ENCODE measurements at regions not wholly inside any gene's neighbourhood (a gene's known extent, or its start where the extent isn't known, plus 50 kb on each side); places are given as distances from the start of the nearest gene placed in this dataset.
"Not testable (repeated sequence)": the region's sequence is repeated elsewhere in the genome, so short reads cannot be mapped to it uniquely, and the experiment has no call there.

DNA sequence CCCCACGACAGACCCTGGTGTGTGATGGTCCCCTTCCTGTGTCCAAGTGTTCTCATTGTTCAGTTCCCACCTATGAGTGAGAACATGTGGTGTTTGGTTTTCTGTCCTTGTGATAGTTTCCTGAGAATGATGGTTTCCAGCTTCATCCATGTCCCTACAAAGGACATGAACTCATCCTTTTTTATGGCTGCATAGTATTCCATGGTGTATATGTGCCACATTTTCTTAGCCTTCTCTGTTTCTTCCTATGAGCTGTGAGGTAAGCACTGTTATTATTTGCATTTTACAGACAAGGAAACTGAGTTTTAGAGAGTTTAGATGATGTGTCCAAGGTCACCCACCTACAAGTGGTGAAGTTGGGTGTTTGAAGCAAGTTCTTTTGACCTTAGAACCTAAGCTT is 51.1 kb upstream of the BNC1 start:
- ATAC-seq, CTCF ChIA-PET: not testable (repeated sequence)

DNA sequence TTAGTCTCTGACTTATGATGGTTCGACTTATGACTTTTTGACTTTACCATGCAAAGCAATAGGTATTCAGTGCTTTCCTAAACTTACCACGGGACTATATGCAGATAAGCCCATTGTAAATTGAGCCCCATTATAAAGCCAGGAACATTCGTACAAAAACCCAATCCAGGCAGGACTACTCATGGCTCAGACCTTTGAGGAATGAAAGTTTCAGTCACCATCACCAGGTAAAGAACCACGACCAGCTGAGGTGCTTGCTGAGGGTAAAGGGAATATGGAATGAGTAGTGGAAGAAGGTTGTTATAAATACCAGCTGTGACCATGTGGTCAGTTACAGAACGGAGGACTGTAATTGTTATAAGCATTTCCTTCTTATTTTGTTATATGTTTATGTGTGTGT is 54.9 kb upstream of the BNC1 start:
- no peak overlapping the region for H3K4me3 ChIP-seq (ENCODE audit: low read length)
- POLR2A ChIA-PET = no interaction called here
- ATAC-seq (no peak), DNase-seq (no peak)
- Mint-ChIP-seq H3K4me1 (no peaks in the 10 kb centered on the region), H3K9me3 (peaks cover 0 to 15% (median 5%) of the 10 kb centered on the region in 11 donors), H3K27me3 (peaks cover 0 to 23% (median 19%) of the 10 kb centered on the region in 5 donors), H3K27ac (no peak overlapping the region), H3K36me3 (no peaks in the 10 kb centered on the region), H3K4me3 (no peak overlapping the region)
- no peaks in the 10 kb centered on the region for H3K4me1 ChIP-seq (ENCODE audit: control insufficient read depth in 2 of 2, insufficient read depth in 2 of 2, low read length in 2 of 2)
- intact Hi-C loops (cut with micrococcal nuclease) = no loop called here
- no peak overlapping the region for H3K27ac ChIP-seq (ENCODE audit: low read depth, low read length)
- no peaks in the 10 kb centered on the region for H3K27me3 ChIP-seq (ENCODE audit: control insufficient read depth in 2 of 2, insufficient read depth in 2 of 2, low read length in 2 of 2)
- CTCF ChIA-PET = no interaction called here
- H3K9me3 ChIP-seq (ENCODE audit: control insufficient read depth in 2 of 3, low read length in 3 of 3) = no peaks in the 10 kb centered on the region
- H3K36me3 ChIP-seq (ENCODE audit: control insufficient read depth in 2 of 3, insufficient read depth in 3 of 3, low read length in 3 of 3) = no peaks in the 10 kb centered on the region

More for the DNA sequence above, 51.1 kb upstream of the BNC1 start:
- H3K27me3 ChIP-seq (ENCODE audit: control insufficient read depth in 2 of 2, insufficient read depth in 2 of 2, low read length in 2 of 2); H3K27ac Mint-ChIP-seq; H3K4me3 Mint-ChIP-seq; H3K36me3 Mint-ChIP-seq; POLR2A ChIA-PET; H3K4me3 ChIP-seq (ENCODE audit: low read length); DNase-seq; H3K36me3 ChIP-seq (ENCODE audit: control insufficient read depth in 2 of 3, insufficient read depth in 3 of 3, low read length in 3 of 3); H3K4me1 ChIP-seq (ENCODE audit: control insufficient read depth in 2 of 2, insufficient read depth in 2 of 2, low read length in 2 of 2); H3K27ac ChIP-seq (ENCODE audit: low read depth, low read length); H3K9me3 ChIP-seq (ENCODE audit: control insufficient read depth in 2 of 3, low read length in 3 of 3); intact Hi-C loops (cut with micrococcal nuclease); H3K4me1 Mint-ChIP-seq: not testable (repeated sequence)
- peaks cover 0 to 15% (median 6%) of the 10 kb centered on the region in 11 donors for H3K9me3 Mint-ChIP-seq
- H3K27me3 Mint-ChIP-seq = peaks cover 3 to 27% (median 22%) of the 10 kb centered on the region in 5 donors

DNA sequence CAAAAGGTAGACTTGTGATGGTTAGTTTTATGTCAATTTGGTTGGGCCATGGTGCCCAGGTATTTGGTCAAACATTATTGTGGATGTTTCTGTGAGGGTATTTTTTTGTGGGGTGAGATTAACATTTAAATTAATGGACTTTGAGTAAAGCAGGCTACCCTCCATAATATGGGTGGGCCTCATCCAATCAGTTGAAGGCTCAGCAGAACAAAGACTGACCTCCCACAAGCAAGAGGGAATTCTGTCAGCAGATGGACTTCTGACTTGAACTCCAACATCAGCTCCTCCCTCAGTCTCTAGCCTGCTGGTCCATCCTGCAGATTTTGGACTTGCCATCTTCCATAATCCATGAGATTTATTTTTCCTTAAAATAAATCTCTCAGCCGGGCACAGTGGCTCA is 55.6 kb upstream of the BNC1 start:
- H3K4me3 Mint-ChIP-seq = no peak overlapping the region
- DNase-seq (no peak), ATAC-seq (no peak)
- no peak overlapping the region for H3K27ac Mint-ChIP-seq
- ChIA-PET POLR2A (no interaction called here), CTCF (no interaction called here)
- H3K36me3 Mint-ChIP-seq = no peaks in the 10 kb centered on the region
- intact Hi-C loops (cut with micrococcal nuclease) = no loop called here
- H3K9me3 Mint-ChIP-seq = peaks cover 0 to 15% (median 5%) of the 10 kb centered on the region in 11 donors
- Histone ChIP-seq H3K27me3 (ENCODE audit: control insufficient read depth in 2 of 2, insufficient read depth in 2 of 2, low read length in 2 of 2) (no peaks in the 10 kb centered on the region), H3K36me3 (ENCODE audit: control insufficient read depth in 2 of 3, insufficient read depth in 3 of 3, low read length in 3 of 3) (no peaks in the 10 kb centered on the region), H3K9me3 (ENCODE audit: control insufficient read depth in 2 of 3, low read length in 3 of 3) (no peaks in the 10 kb centered on the region), H3K4me3 (ENCODE audit: low read length) (no peak overlapping the region), H3K27ac (ENCODE audit: low read depth, low read length) (no peak overlapping the region), H3K4me1 (ENCODE audit: control insufficient read depth in 2 of 2, insufficient read depth in 2 of 2, low read length in 2 of 2) (no peaks in the 10 kb centered on the region)
- no peaks in the 10 kb centered on the region for H3K4me1 Mint-ChIP-seq
- H3K27me3 Mint-ChIP-seq = peaks cover 0 to 23% (median 19%) of the 10 kb centered on the region in 5 donors

DNA sequence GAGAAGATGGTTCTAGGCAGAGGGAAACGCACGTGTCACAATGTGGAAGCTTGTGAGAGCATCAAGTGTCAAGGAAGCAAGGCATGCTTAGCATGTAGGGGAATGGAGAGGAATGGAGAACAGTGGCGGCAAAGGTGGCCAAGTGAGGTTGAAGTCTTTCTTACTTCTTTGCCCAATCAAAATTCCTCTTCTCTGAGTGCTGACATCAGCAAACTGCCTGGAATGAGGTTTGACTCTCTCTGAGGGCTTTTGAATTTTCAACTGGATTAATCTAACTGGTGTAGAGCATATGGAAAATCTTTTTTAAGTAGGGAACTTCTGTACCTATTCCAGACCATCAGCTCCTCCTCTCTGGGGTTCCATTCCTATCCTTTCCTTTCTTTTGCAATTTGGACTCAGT is 61.9 kb upstream of the BNC1 start:
- Mint-ChIP-seq H3K27me3 (peaks cover 6 to 38% (median 33%) of the 10 kb centered on the region in 5 donors), H3K4me3 (no peak overlapping the region), H3K27ac (no peak overlapping the region), H3K9me3 (peaks cover 0 to 2% (median 0%) of the 10 kb centered on the region in 11 donors), H3K4me1 (no peaks in the 10 kb centered on the region), H3K36me3 (no peaks in the 10 kb centered on the region)
- no peak for ATAC-seq
- ChIA-PET CTCF (no interaction called here), POLR2A (no interaction called here)
- no peaks in the 10 kb centered on the region for H3K4me1 ChIP-seq (ENCODE audit: control insufficient read depth in 2 of 2, insufficient read depth in 2 of 2, low read length in 2 of 2)
- no peak for DNase-seq
- H3K9me3 ChIP-seq (ENCODE audit: control insufficient read depth in 2 of 3, low read length in 3 of 3) = no peaks in the 10 kb centered on the region
- H3K4me3 ChIP-seq (ENCODE audit: low read length) = no peak overlapping the region
- H3K27ac ChIP-seq (ENCODE audit: low read depth, low read length) = no peak overlapping the region
- no peaks in the 10 kb centered on the region for H3K36me3 ChIP-seq (ENCODE audit: control insufficient read depth in 2 of 3, insufficient read depth in 3 of 3, low read length in 3 of 3)
- no peaks in the 10 kb centered on the region for H3K27me3 ChIP-seq (ENCODE audit: control insufficient read depth in 2 of 2, insufficient read depth in 2 of 2, low read length in 2 of 2)
- intact Hi-C loops (cut with micrococcal nuclease) = no loop called here

DNA sequence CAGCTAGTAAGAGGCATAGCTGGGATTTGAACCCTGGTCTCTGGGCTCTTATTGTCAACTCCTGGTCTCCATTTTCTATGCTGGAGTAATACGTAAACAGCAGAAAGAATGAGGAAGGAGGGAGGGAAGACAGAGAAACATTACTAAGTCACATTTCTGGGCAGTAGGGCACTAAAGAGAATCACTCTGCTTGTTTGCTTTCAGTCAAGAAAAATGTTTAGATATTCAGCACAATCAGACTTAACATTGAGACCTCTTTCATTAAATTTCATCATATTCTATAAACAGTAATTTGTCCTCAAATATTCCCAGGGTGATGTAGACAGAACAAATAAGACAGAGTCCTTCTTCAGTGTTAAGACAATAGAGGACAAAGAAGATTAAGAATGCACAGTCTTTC is 67.7 kb upstream of the BNC1 start:
- H3K4me1 Mint-ChIP-seq = no peaks in the 10 kb centered on the region
- H3K36me3 Mint-ChIP-seq = no peaks in the 10 kb centered on the region
- Histone ChIP-seq H3K27ac (ENCODE audit: low read depth, low read length) (no peak overlapping the region), H3K27me3 (ENCODE audit: control insufficient read depth in 2 of 2, insufficient read depth in 2 of 2, low read length in 2 of 2) (no peaks in the 10 kb centered on the region), H3K4me1 (ENCODE audit: control insufficient read depth in 2 of 2, insufficient read depth in 2 of 2, low read length in 2 of 2) (no peaks in the 10 kb centered on the region), H3K4me3 (ENCODE audit: low read length) (no peak overlapping the region), H3K36me3 (ENCODE audit: control insufficient read depth in 2 of 3, insufficient read depth in 3 of 3, low read length in 3 of 3) (no peaks in the 10 kb centered on the region), H3K9me3 (ENCODE audit: control insufficient read depth in 2 of 3, low read length in 3 of 3) (no peaks in the 10 kb centered on the region)
- ChIA-PET CTCF (no interaction called here), POLR2A (no interaction called here)
- no peak overlapping the region for H3K27ac Mint-ChIP-seq
- no peak for ATAC-seq
- intact Hi-C loops (cut with micrococcal nuclease) = no loop called here
- no peak overlapping the region for H3K4me3 Mint-ChIP-seq
- DNase-seq = no peak
- peaks cover 0 to 3% (median 0%) of the 10 kb centered on the region in 11 donors for H3K9me3 Mint-ChIP-seq
- H3K27me3 Mint-ChIP-seq = peaks cover 8 to 31% (median 17%) of the 10 kb centered on the region in 5 donors

DNA sequence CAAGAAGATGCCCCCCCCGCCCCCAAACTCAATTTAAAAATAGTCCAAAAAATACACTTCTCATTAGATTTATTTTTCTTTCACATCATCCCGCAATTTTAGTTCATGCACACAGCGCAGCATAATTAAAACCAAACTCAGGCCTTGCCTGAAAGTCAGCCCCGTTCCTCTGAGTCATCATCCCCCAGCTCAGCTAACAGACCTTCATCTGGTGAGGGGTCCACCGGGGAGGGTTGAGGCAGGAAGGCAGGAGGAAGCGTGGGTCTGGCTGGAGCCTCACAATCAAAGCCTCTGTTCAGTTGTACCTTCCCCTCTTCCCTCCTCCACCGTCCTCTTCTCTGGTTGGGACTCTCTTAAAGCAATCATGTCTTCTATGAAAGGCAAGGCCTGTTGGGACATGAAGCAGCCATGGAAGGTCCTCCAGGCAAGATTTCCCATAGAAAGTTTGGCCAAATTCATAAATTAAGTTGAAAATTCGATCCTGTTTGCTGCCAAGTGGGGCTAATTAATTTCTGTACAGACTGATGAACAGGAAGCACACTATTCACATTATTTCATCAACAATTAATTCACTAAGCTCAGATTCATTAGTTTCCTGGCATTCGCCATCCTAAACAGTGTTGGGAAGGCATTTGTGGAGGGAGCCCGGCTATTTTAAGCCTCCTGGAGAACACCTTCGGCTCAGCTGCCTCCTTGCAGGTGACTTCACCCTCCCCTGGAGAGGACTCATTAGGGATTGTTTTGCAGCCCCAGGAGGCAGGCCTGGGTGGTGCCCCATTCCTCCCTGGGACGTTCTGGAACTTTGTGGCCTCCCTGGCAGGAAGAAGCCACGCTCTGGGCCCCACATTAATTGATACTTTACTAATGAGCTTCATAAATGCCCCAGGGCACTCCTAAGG is 72.3 kb upstream of the BNC1 start:
- H3K4me1 ChIP-seq (ENCODE audit: control insufficient read depth in 2 of 2, insufficient read depth in 2 of 2, low read length in 2 of 2) = no peaks in the 10 kb centered on the region
- H3K4me3 ChIP-seq (ENCODE audit: low read length) = no peak overlapping the region
- H3K27me3 ChIP-seq (ENCODE audit: control insufficient read depth in 2 of 2, insufficient read depth in 2 of 2, low read length in 2 of 2) = no peaks in the 10 kb centered on the region
- POLR2A ChIA-PET = no interaction called here
- no peaks in the 10 kb centered on the region for H3K9me3 ChIP-seq (ENCODE audit: control insufficient read depth in 2 of 3, low read length in 3 of 3)
- H3K4me1 Mint-ChIP-seq = no peaks in the 10 kb centered on the region
- DNase-seq (no peak), ATAC-seq (no peak)
- H3K36me3 ChIP-seq (ENCODE audit: control insufficient read depth in 2 of 3, insufficient read depth in 3 of 3, low read length in 3 of 3) = no peaks in the 10 kb centered on the region
- no peak overlapping the region for H3K4me3 Mint-ChIP-seq
- no peak overlapping the region for H3K27ac Mint-ChIP-seq
- H3K27me3 Mint-ChIP-seq = peaks cover 2 to 42% (median 16%) of the 10 kb centered on the region in 5 donors
- no peaks in the 10 kb centered on the region for H3K36me3 Mint-ChIP-seq
- H3K27ac ChIP-seq (ENCODE audit: low read depth, low read length) = no peak overlapping the region
- H3K9me3 Mint-ChIP-seq = peaks cover 0 to 3% (median 0%) of the 10 kb centered on the region in 11 donors
- intact Hi-C loops (cut with micrococcal nuclease) = no loop called here
- CTCF ChIA-PET = no interaction called here

DNA sequence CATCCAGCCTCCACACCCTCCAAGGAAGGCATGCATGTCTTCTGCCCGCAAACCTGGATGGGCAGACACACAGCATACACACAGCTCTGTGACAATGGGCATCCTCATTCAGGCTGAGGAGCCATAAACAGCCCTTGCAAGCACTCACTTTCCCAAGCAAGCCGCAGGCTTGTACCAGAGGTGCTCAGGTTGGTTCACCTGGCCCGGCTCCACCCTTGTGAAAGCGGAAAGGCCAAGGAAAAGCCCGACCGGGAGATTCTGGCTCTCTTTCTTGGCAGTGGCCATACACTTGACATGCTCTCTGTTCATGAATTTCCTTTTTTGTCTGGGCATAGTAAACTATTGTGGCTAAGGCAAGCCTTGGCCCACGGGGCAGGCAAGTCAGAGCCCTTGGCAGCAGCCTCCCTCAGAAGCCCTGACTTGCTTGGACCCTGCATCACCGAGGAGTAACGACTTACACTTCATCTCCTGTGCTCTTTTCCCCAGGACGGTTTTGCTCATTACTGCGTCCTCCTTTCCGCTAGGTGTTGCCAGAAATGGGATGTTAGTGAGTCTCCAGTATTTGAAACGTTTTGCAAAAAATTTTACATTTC is 74.6 kb upstream of the BNC1 start:
- no peaks in the 10 kb centered on the region for H3K9me3 ChIP-seq (ENCODE audit: control insufficient read depth in 2 of 3, low read length in 3 of 3)
- intact Hi-C loops (cut with micrococcal nuclease) = no loop called here
- Mint-ChIP-seq H3K9me3 (peaks cover 0 to 1% (median 0%) of the 10 kb centered on the region in 11 donors), H3K27ac (no peak overlapping the region), H3K27me3 (peaks cover 17 to 58% (median 39%) of the 10 kb centered on the region in 5 donors), H3K4me3 (no peak overlapping the region), H3K36me3 (no peaks in the 10 kb centered on the region), H3K4me1 (no peaks in the 10 kb centered on the region)
- H3K36me3 ChIP-seq (ENCODE audit: control insufficient read depth in 2 of 3, insufficient read depth in 3 of 3, low read length in 3 of 3) = no peaks in the 10 kb centered on the region
- no peak overlapping the region for H3K4me3 ChIP-seq (ENCODE audit: low read length)
- no peaks in the 10 kb centered on the region for H3K27me3 ChIP-seq (ENCODE audit: control insufficient read depth in 2 of 2, insufficient read depth in 2 of 2, low read length in 2 of 2)
- DNase-seq (no peak), ATAC-seq (no peak)
- H3K4me1 ChIP-seq (ENCODE audit: control insufficient read depth in 2 of 2, insufficient read depth in 2 of 2, low read length in 2 of 2) = no peaks in the 10 kb centered on the region
- no peak overlapping the region for H3K27ac ChIP-seq (ENCODE audit: low read depth, low read length)
- POLR2A ChIA-PET = no interaction called here
- CTCF ChIA-PET = no interaction called here

Data from naive thymus-derived CD4-positive, alpha-beta T cell (primary cell).